ENCODE measurements at regions not wholly inside any gene's neighbourhood (a gene's known extent, or its start where the extent isn't known, plus 50 kb on each side); places are given as distances from the start of the nearest gene placed in this dataset.

GRCh38 chr15:94921936-94922335 is 690.6 kb downstream of the MCTP2 start:
- TF ChIP-seq EZH2 (IDR thresholded peaks at IDR 0.05; ENCODE audit: borderline replicate concordance, low read length) (no peak), CTCF (IDR thresholded peaks at IDR 0.05; ENCODE audit: low read length) (no peak)
- no peak overlapping the region for H3K9ac ChIP-seq (ENCODE audit: low read length)
- H3K27me3 ChIP-seq (ENCODE audit: insufficient read depth, low read length) = no peaks in the 10 kb centered on the region
- H3F3A ChIP-seq (ENCODE audit: insufficient read depth, low read length) = no peaks in the 10 kb centered on the region
- H2AFZ ChIP-seq (ENCODE audit: low read length) = no peak overlapping the region
- H3K36me3 ChIP-seq (ENCODE audit: insufficient read depth, low read length) = no peaks in the 10 kb centered on the region
- no peak overlapping the region for H3K27ac ChIP-seq (ENCODE audit: low read depth, low read length, poor library complexity, severe bottlenecking)
- no peaks in the 10 kb centered on the region for H3K9me3 ChIP-seq (ENCODE audit: low read length)
- no peaks in the 10 kb centered on the region for H3K9me2 ChIP-seq (ENCODE audit: low read depth, low read length)
- no peaks in the 10 kb centered on the region for H4K20me1 ChIP-seq (ENCODE audit: insufficient read depth, low read length)
- no peaks in the 10 kb centered on the region for H3K79me2 ChIP-seq (ENCODE audit: insufficient read depth, low read length)
- H3K4me3 ChIP-seq (ENCODE audit: low read depth, low read length, poor library complexity, severe bottlenecking) = no peak overlapping the region
- no peaks in the 10 kb centered on the region for H3K4me1 ChIP-seq (ENCODE audit: insufficient read depth, low read length, severe bottlenecking)
- H3K4me2 ChIP-seq (ENCODE audit: low read length) = no peak overlapping the region

GRCh38 chr15:94924057-94924456 is 692.7 kb downstream of the MCTP2 start:
- Histone ChIP-seq H3K79me2 (ENCODE audit: insufficient read depth, low read length) (no peaks in the 10 kb centered on the region), H3K9me2 (ENCODE audit: low read depth, low read length) (no peaks in the 10 kb centered on the region), H3K9me3 (ENCODE audit: low read length) (no peaks in the 10 kb centered on the region), H3K4me3 (ENCODE audit: low read depth, low read length, poor library complexity, severe bottlenecking) (no peak overlapping the region), H3K27me3 (ENCODE audit: insufficient read depth, low read length) (no peaks in the 10 kb centered on the region), H4K20me1 (ENCODE audit: insufficient read depth, low read length) (no peaks in the 10 kb centered on the region), H3K4me1 (ENCODE audit: insufficient read depth, low read length, severe bottlenecking) (no peaks in the 10 kb centered on the region), H3K4me2 (ENCODE audit: low read length) (no peak overlapping the region), H3F3A (ENCODE audit: insufficient read depth, low read length) (no peaks in the 10 kb centered on the region), H3K36me3 (ENCODE audit: insufficient read depth, low read length) (no peaks in the 10 kb centered on the region), H2AFZ (ENCODE audit: low read length) (no peak overlapping the region), H3K9ac (ENCODE audit: low read length) (no peak overlapping the region), H3K27ac (ENCODE audit: low read depth, low read length, poor library complexity, severe bottlenecking) (no peak overlapping the region)
- TF ChIP-seq CTCF (IDR thresholded peaks at IDR 0.05; ENCODE audit: low read length) = no peak
- TF ChIP-seq EZH2 (IDR thresholded peaks at IDR 0.05; ENCODE audit: borderline replicate concordance, low read length) = no peak

- no peak overlapping the region for H2AFZ ChIP-seq (ENCODE audit: low read length)
- no peak overlapping the region for H3K9ac ChIP-seq (ENCODE audit: low read length)
- H3K27me3 ChIP-seq (ENCODE audit: insufficient read depth, low read length) = no peaks in the 10 kb centered on the region
- no peaks in the 10 kb centered on the region for H3K9me2 ChIP-seq (ENCODE audit: low read depth, low read length)
- no peak overlapping the region for H3K27ac ChIP-seq (ENCODE audit: low read depth, low read length, poor library complexity, severe bottlenecking)
- no peaks in the 10 kb centered on the region for H3F3A ChIP-seq (ENCODE audit: insufficient read depth, low read length)
- H3K4me2 ChIP-seq (ENCODE audit: low read length) = no peak overlapping the region
- H3K9me3 ChIP-seq (ENCODE audit: low read length) = no peaks in the 10 kb centered on the region
- H3K4me1 ChIP-seq (ENCODE audit: insufficient read depth, low read length, severe bottlenecking) = no peaks in the 10 kb centered on the region
- H3K4me3 ChIP-seq (ENCODE audit: low read depth, low read length, poor library complexity, severe bottlenecking) = no peak overlapping the region
- H3K36me3 ChIP-seq (ENCODE audit: insufficient read depth, low read length) = no peaks in the 10 kb centered on the region
- H4K20me1 ChIP-seq (ENCODE audit: insufficient read depth, low read length) = no peaks in the 10 kb centered on the region
- H3K79me2 ChIP-seq (ENCODE audit: insufficient read depth, low read length) = no peaks in the 10 kb centered on the region
- TF ChIP-seq CTCF (IDR thresholded peaks at IDR 0.05; ENCODE audit: low read length) (no peak), EZH2 (IDR thresholded peaks at IDR 0.05; ENCODE audit: borderline replicate concordance, low read length) (no peak)
These were observed 693.7 kb downstream of the MCTP2 start for GRCh38 chr15:94924971-94925598.
